GM12878 (cell line): ENCODE measurements at regions not wholly inside any gene's neighbourhood (a gene's known extent, or its start where the extent isn't known, plus 50 kb on each side); places are given as distances from the start of the nearest gene placed in this dataset.

Source experiments
- ATAC-seq: fragments of 200-7000 bp; cut with Tn5 transposase; 3 replicates; pipeline ENCODE4 v1.9.1; 2020; ENCODE audit warnings: mild to moderate bottlenecking, moderate library complexity
- BruUV-seq: library from RNA; stranded (reverse); fragments of 400-500 nt; replicated peaks from 2 replicates; lab custom pipeline; 2021; lab: Mats Ljungman, UMichigan
- CTCF ChIA-PET: fragments of 300-600 bp; sonication (Branson Sonifier 250); formaldehyde crosslinking; extraction: SDS; loops from one replicate; lab custom pipeline; 2021; ENCODE audit warnings: inconsistent platforms; lab: Yijun Ruan, JAX
- POLR2A ChIA-PET: fragments of 350-600 bp; formaldehyde crosslinking; extraction: SDS; loops from one replicate; lab custom pipeline; 2021; ENCODE audit warnings: inconsistent platforms; lab: Charles Lee
- RAD21 ChIA-PET: fragments of 300-600 bp; sonication (Branson Sonifier 250); formaldehyde crosslinking; loops from one replicate; lab custom pipeline; 2023; ENCODE audit warnings: antibody characterized with exemption; ENCODE audit not compliant: unreplicated experiment; lab: Charles Lee
- SMC1A ChIA-PET: fragments of 300-600 bp; sonication (Branson Sonifier 250); formaldehyde crosslinking; loops from one replicate; lab custom pipeline; 2023; ENCODE audit not compliant: unreplicated experiment, uncharacterized antibody; lab: Charles Lee
- DNase-seq: peaks from one replicate; pipeline ENCODE4 v3.0.0-alpha.2; 2011; ENCODE audit warnings: low read depth, low spot score
- FAIRE-seq: peaks from 3 replicates; lab custom pipeline; 2011; peaks lifted over from hg19 to GRCh38; lab: Jason Lieb, UNC
- H2AFZ ChIP-seq: 2 replicates; pipeline ENCODE4 v1.6.0; 2011; ENCODE audit warnings: low read depth, low read length, control low read depth; ENCODE audit not compliant: control insufficient read depth
- H3K27ac ChIP-seq: 2 replicates; pipeline ENCODE4 v1.5.1; 2011; ENCODE audit warnings: control low read depth; ENCODE audit not compliant: control insufficient read depth, insufficient read depth
- H3K27me3 ChIP-seq, 2 experiments: replicated peaks in 1 of 2; 2 replicates each; pipeline versions ENCODE4 v1.6.0 to v1.6.1; 2011; ENCODE audit warnings: low read length in 1 of 2; ENCODE audit not compliant: control insufficient read depth in 2 of 2, insufficient read depth in 2 of 2
- H3K36me3 ChIP-seq, 2 experiments: 2 replicates each; pipeline ENCODE4 v1.5.1; 2011; ENCODE audit warnings: low read length in 1 of 2; ENCODE audit not compliant: control insufficient read depth in 2 of 2, insufficient read depth in 2 of 2
- H3K4me1 ChIP-seq: 2 replicates; pipeline ENCODE4 v1.6.1; 2011; ENCODE audit warnings: mild to moderate bottlenecking, low read length, moderate library complexity, mixed read lengths; ENCODE audit not compliant: control insufficient read depth, insufficient read depth
- H3K4me2 ChIP-seq: 2 replicates; pipeline ENCODE4 v1.6.0; 2011; ENCODE audit warnings: control low read depth; ENCODE audit not compliant: control insufficient read depth, insufficient read depth
- H3K4me3 ChIP-seq: fragments of 200-600 bp; sonication (generic); 2 replicates; pipeline ENCODE4 v1.5.1; 2016
- H3K79me2 ChIP-seq: 2 replicates; pipeline ENCODE4 v1.6.0; 2011; ENCODE audit warnings: low read length; ENCODE audit not compliant: control insufficient read depth, insufficient read depth
- H3K9ac ChIP-seq: 2 replicates; pipeline ENCODE4 v1.8.0; 2011; ENCODE audit warnings: low read length, control low read depth, mixed read lengths; ENCODE audit not compliant: control insufficient read depth, insufficient read depth
- H3K9me3 ChIP-seq: replicated peaks from 3 replicates; pipeline ENCODE4 v1.5.1; 2011; ENCODE audit warnings: mild to moderate bottlenecking, low read length; ENCODE audit not compliant: control insufficient read depth, insufficient read depth
- H4K20me1 ChIP-seq: 2 replicates; pipeline ENCODE4 v1.6.0; 2011; ENCODE audit not compliant: control insufficient read depth, insufficient read depth
- BMI1 ChIP-seq: fragments of 450-650 bp; IDR thresholded peaks from 2 replicates; pipeline ENCODE4 v1.6.1; 2016; ENCODE audit warnings: mild to moderate bottlenecking, moderate library complexity, borderline replicate concordance
- CUX1 ChIP-seq: IDR thresholded peaks from 2 replicates; pipeline ENCODE4 v1.6.1; 2012; ENCODE audit warnings: improper control_type of control experiment, low read depth, low read length; ENCODE audit not compliant: insufficient replicate concordance
- ELK1 ChIP-seq: IDR thresholded peaks from 2 replicates; pipeline ENCODE4 v1.6.1; 2012; ENCODE audit warnings: low read depth, low read length, improper control_type of control experiment
- NBN ChIP-seq: fragments of 450-650 bp; IDR thresholded peaks from 2 replicates; pipeline ENCODE4 v1.6.1; 2016
- RAD21 ChIP-seq: IDR thresholded peaks from 2 replicates; pipeline ENCODE4 v1.6.1; 2011; ENCODE audit warnings: mild to moderate bottlenecking, low read depth, low read length, moderate library complexity; ENCODE audit not compliant: insufficient read depth
- ZBTB11 ChIP-seq: fragments of 450-650 bp; formaldehyde crosslinking; IDR thresholded peaks from 2 replicates; pipeline ENCODE4 v1.5.0; 2022; ENCODE audit warnings: mild to moderate bottlenecking, missing genetic modification characterization
- WGBS: methylation state at CpG from one replicate; pipeline ENCODE4 v1.1.6; 2016; ENCODE audit warnings: low lambda C conversion rate; ENCODE audit not compliant: insufficient replicate concordance, insufficient coverage; ENCODE audit errors: missing lambda C conversion rate; 5-methylcytosine and 5-hydroxymethylcytosine counted together
- in situ Hi-C: fragments of 300-500 bp; cut with MboI; formaldehyde crosslinking; loops from 9 replicates; pipeline ENCODE4 v1.14.3; 2018; ENCODE audit warnings: mixed read lengths
- intact Hi-C: fragments of 100-400 bp; cut with micrococcal nuclease; formaldehyde crosslinking; loops from one replicate; pipeline ENCODE4 v1.14.2; 2022; ENCODE audit not compliant: unreplicated experiment

- intact Hi-C loops: no loop called here
- no peaks in the 10 kb centered on the region for H3K79me2 ChIP-seq
- CTCF ChIA-PET: interaction anchor here (0.6 to 1.5 kb wide), 2 partner anchors 11 to 113 kb away, joined by 4 to 5 read pairs; no protein-coding TSS in a partner anchor
- no peak for TF ChIP-seq BMI1
- TF ChIP-seq NBN: no peak
- TF ChIP-seq CUX1: no peak
- TF ChIP-seq RAD21: no peak
- TF ChIP-seq ZBTB11: no peak
- no peak for TF ChIP-seq ELK1
- TF ChIP-seq, all 136 proteins: peak for 0
- no peak for DNase-seq
- ChIA-PET SMC1A (interaction anchor here (1.1 kb wide), 1 partner anchor 338 kb away, joined by 3 read pairs; no protein-coding TSS in a partner anchor), RAD21 (no interaction called here), POLR2A (no interaction called here)
- Histone ChIP-seq H3K9me3 (no peaks in the 10 kb centered on the region), H3K27ac (no peak overlapping the region), H3K36me3 (no peaks in the 10 kb centered on the region), H3K4me3 (no peak overlapping the region), H3K27me3 (no peaks in the 10 kb centered on the region), H3K4me2 (no peak overlapping the region), H3K9ac (no peak overlapping the region), H2AFZ (no peak overlapping the region), H4K20me1 (no peaks in the 10 kb centered on the region), H3K4me1 (no peaks in the 10 kb centered on the region)
- in situ Hi-C loops: no loop called here
- WGBS: 6% methylated on average over 2 of the region's 2 CpGs
- ATAC-seq: no peak
- FAIRE-seq: no peak
- no TSS peak for BruUV-seq
Observed at GRCh38 chr2:221210686-221211085, 361.4 kb downstream of the EPHA4 start.
